ENCODE measurements at regions not wholly inside any gene's neighbourhood (a gene's known extent, or its start where the extent isn't known, plus 50 kb on each side); places are given as distances from the start of the nearest gene placed in this dataset.

DNA sequence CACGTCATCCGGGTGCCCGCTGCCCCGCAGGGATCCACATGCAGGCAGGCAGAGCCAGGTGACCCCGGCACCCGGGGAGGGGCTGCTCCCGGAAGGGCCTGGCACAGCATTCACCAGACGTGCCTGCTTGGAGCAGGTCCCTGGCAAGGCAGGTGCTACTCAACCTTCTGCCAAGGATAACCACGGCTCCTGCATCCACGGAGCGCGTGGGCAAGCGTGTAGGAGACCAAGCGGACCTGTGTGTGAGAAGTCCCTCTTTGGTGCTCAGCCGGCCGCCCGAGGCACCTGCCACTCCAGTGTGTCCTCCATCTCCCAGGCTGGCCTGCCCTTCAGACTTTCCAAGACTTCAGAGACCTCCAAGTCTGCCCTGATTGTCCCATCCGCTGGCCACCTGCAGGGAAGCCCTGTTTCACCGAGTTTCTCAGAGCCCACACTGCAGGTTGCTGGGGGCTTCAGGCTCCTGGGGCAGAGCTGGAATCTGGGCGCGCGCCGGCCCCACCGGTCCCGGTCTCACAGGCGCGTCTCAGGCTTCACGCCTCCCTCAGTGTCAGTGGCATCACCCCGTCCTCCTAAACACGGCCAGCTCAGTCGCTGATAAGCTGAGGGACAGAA is 124.3 kb downstream of the DLL1 start:
- TF ChIP-seq, protein P1, sequence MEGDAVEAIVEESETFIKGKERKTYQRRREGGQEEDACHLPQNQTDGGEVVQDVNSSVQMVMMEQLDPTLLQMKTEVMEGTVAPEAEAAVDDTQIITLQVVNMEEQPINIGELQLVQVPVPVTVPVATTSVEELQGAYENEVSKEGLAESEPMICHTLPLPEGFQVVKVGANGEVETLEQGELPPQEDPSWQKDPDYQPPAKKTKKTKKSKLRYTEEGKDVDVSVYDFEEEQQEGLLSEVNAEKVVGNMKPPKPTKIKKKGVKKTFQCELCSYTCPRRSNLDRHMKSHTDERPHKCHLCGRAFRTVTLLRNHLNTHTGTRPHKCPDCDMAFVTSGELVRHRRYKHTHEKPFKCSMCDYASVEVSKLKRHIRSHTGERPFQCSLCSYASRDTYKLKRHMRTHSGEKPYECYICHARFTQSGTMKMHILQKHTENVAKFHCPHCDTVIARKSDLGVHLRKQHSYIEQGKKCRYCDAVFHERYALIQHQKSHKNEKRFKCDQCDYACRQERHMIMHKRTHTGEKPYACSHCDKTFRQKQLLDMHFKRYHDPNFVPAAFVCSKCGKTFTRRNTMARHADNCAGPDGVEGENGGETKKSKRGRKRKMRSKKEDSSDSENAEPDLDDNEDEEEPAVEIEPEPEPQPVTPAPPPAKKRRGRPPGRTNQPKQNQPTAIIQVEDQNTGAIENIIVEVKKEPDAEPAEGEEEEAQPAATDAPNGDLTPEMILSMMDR (IDR thresholded peaks at IDR 0.05; ENCODE audit: low read depth, low read length): no peak
- no peak overlapping the region for H3K4me3 ChIP-seq (ENCODE audit: low read depth, low read length)

DNA sequence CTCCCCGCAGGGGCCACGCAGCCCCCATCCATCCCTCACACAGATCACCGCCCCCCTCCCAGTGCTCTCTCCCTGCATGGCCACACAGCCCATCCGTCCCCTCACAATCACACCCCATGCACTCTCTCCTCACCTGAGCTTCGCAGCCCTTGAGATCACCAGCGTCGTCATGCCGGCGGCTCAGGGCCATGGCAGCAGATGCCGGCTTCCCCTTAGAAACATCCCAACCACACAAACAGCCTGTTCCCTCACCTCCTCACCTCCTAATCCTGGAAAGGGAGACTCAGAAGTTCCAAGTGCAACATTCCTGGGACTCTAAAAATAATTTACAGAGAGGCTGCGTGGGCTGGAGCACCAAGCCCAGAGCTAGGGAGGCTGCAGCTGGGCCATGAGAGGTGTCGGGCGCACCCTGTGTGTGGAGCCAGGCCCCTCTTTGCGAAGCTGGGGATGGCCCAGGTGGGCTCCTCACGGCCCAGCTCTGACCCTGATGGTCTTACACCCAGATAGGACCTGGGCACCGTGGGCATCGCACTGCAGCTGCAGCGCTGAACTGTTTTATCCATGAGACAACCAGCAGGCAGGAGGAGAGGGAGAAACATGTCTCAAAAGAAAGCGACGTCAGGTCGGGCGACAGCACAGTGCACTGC is 125.3 kb downstream of the DLL1 start:
- no peak overlapping the region for H3K4me3 ChIP-seq (ENCODE audit: low read depth, low read length)
- TF ChIP-seq, protein P1 (IDR thresholded peaks at IDR 0.05; ENCODE audit: low read depth, low read length): no peak

GRCh38 chr6:170165085-170165470 is 125.8 kb downstream of the DLL1 start:
- no peak overlapping the region for H3K4me3 ChIP-seq (ENCODE audit: low read depth, low read length)
- TF ChIP-seq, protein P1 (IDR thresholded peaks at IDR 0.05; ENCODE audit: low read depth, low read length): no peak

GRCh38 chr6:170164271-170164900 is 126.5 kb downstream of the DLL1 start:
- no peak overlapping the region for H3K4me3 ChIP-seq (ENCODE audit: low read depth, low read length)
- TF ChIP-seq, protein P1 (IDR thresholded peaks at IDR 0.05; ENCODE audit: low read depth, low read length): no peak

DNA sequence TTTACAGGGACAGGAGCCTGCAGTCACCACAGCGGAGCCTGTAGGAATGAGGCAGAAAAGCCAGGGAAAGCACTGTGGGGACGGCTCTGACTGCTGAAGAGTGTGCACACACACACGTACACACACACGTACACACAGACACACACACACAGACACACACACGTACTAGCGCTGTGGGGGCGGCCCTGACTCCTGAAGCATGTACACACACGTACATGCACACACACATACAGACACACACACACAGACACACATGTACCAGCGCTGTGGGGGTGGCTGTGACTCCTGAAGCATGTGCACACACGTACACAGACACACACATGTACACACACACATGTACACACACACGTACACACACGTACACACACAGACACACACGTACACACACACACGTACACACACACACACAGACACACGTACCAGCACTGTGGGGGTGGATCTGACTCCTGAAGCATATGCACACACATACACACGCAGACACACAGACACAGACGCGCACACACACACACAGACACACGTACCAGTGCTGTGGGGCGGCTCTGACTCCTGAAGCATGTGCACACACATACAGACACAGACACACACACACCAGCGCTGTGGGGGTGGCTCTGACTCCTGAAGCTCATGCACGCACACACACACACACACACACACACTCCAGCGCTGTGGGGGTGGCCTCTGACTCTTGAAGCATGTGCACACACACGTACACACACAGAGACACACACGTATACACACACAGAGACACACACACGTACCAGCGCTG is 127.3 kb downstream of the DLL1 start:
- H3K4me3 ChIP-seq (ENCODE audit: low read depth, low read length): no peak overlapping the region
- TF ChIP-seq, protein P1 (IDR thresholded peaks at IDR 0.05; ENCODE audit: low read depth, low read length): no peak

DNA sequence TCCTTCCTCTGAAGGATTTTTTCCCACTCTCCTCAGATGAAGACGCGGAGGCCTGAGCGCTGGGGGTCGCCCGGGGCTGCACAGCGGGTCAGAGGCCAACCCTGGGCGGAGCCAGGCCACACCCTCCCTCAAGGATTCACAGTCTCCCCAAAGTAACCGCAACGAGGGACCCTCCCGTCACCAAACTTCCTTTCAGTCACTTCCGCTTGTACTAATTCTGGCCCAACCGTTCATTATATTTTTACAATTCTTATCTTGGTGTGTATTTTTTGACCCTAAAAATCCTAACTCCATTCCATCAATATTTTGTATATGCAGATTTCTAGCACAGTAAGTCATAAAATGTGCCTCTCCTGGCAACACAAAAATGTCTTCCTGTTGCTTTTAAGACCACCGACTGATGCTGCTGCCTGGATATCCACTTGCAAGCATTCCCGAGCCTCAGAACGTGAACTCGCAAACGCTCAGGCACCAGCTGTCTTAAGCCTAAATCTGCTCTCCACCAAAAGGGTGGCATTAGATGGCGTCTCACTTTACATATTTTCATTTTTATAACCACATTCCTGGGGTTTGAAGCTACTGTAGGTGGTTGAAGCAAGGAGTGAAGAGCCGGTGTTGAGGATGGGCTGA is 128.0 kb downstream of the DLL1 start:
- TF ChIP-seq, protein P1 (IDR thresholded peaks at IDR 0.05; ENCODE audit: low read depth, low read length): no peak
- H3K4me3 ChIP-seq (ENCODE audit: low read depth, low read length): no peak overlapping the region

Data from WI38 (cell line).